Keratinocyte (primary cell): ENCODE measurements at regions not wholly inside any gene's neighbourhood (a gene's known extent, or its start where the extent isn't known, plus 50 kb on each side); places are given as distances from the start of the nearest gene placed in this dataset.

Experiments used
- DNase-seq: peaks from one replicate; pipeline ENCODE4 v3.0.0-alpha.2; 2011; ENCODE audit warnings: low read depth, missing footprints, low spot score
- FAIRE-seq: peaks from 2 replicates; lab custom pipeline; 2011; peaks lifted over from hg19 to GRCh38; lab: Jason Lieb, UNC
- H2AFZ ChIP-seq: 2 replicates; pipeline ENCODE4 v1.6.0; 2012; ENCODE audit warnings: low read length, control low read depth, inconsistent platforms; ENCODE audit not compliant: control insufficient read depth
- H3K27ac ChIP-seq: 2 replicates; pipeline ENCODE4 v1.5.1; 2011; ENCODE audit warnings: low read length; ENCODE audit not compliant: control insufficient read depth, insufficient read depth
- H3K27me3 ChIP-seq: 3 replicates; pipeline ENCODE4 v1.6.0; 2011; ENCODE audit warnings: low read length; ENCODE audit not compliant: control insufficient read depth, insufficient read depth; ENCODE audit errors: extremely low read depth
- H3K36me3 ChIP-seq, 2 experiments: 2 replicates in 1 of 2; 3 replicates in 1 of 2; pipeline ENCODE4 v1.5.1; 2011; ENCODE audit warnings: low read length in 2 of 2, mild to moderate bottlenecking in 1 of 2; ENCODE audit not compliant: control insufficient read depth in 2 of 2, insufficient read depth in 2 of 2; ENCODE audit errors: extremely low read depth in 1 of 2
- H3K4me1 ChIP-seq: 3 replicates; pipeline ENCODE4 v1.5.1; 2011; ENCODE audit warnings: low read length; ENCODE audit not compliant: control insufficient read depth, insufficient read depth; ENCODE audit errors: extremely low read depth
- H3K4me2 ChIP-seq: 3 replicates; pipeline ENCODE4 v1.6.0; 2011; ENCODE audit warnings: low read depth, low read length; ENCODE audit not compliant: control insufficient read depth, insufficient read depth; ENCODE audit errors: extremely low read depth
- H3K4me3 ChIP-seq, 3 experiments: fragments of 200-600 bp in 1 of 3; sonication (generic) in 1 of 3; 2 replicates in 2 of 3; 3 replicates in 1 of 3; pipeline ENCODE4 v1.5.1; 2011 to 2016; ENCODE audit warnings: low read length in 3 of 3, mild to moderate bottlenecking in 3 of 3, control low read depth in 2 of 3, inconsistent platforms in 1 of 3, low read depth in 1 of 3, mixed read lengths in 1 of 3, mixed run types in 1 of 3, moderate library complexity in 1 of 3; ENCODE audit not compliant: control insufficient read depth in 2 of 3, insufficient read depth in 2 of 3; ENCODE audit errors: extremely low read depth in 1 of 3
- H3K79me2 ChIP-seq: 2 replicates; pipeline ENCODE4 v1.6.0; 2012; ENCODE audit warnings: low read length; ENCODE audit not compliant: control insufficient read depth, insufficient read depth
- H3K9ac ChIP-seq: 3 replicates; pipeline ENCODE4 v1.6.0; 2011; ENCODE audit warnings: low read length; ENCODE audit not compliant: control insufficient read depth, insufficient read depth; ENCODE audit errors: extremely low read depth
- H3K9me1 ChIP-seq: 3 replicates; pipeline ENCODE4 v1.6.0; 2011; ENCODE audit warnings: low read length; ENCODE audit not compliant: control insufficient read depth, insufficient read depth; ENCODE audit errors: extremely low read depth
- H3K9me3 ChIP-seq: 2 replicates; pipeline ENCODE4 v1.5.1; 2012; ENCODE audit warnings: low read depth, low read length; ENCODE audit not compliant: control insufficient read depth
- H4K20me1 ChIP-seq: 3 replicates; pipeline ENCODE4 v1.6.0; 2011; ENCODE audit warnings: low read length; ENCODE audit not compliant: control insufficient read depth, insufficient read depth; ENCODE audit errors: extremely low read depth
- EZH2 ChIP-seq: IDR thresholded peaks from one replicate; pipeline ENCODE4 v1.6.1; 2012; ENCODE audit warnings: inconsistent platforms, mild to moderate bottlenecking, low read length, moderate library complexity
- dilution Hi-C: fragments of 300-500 bp; cut with MboI; formaldehyde crosslinking; loops from one replicate; pipeline ENCODE4 v1.7.0; 2020; ENCODE audit warnings: low sequenced_read_pairs; ENCODE audit not compliant: extremely low pct_ligation_motif_present
- TF ChIP-seq, protein P1 (sequence below), 3 experiments: IDR thresholded peaks in 1 of 3; conservative IDR thresholded peaks in 1 of 3; optimal IDR thresholded peaks in 1 of 3; 2 replicates in 2 of 3; 3 replicates in 1 of 3; pipeline versions ENCODE3 to v1.5.1; 2011; ENCODE audit warnings: low read length in 3 of 3, mild to moderate bottlenecking in 3 of 3, moderate library complexity in 2 of 3, control low read depth in 1 of 3, inconsistent platforms in 1 of 3; ENCODE audit not compliant: insufficient read depth in 2 of 3; ENCODE audit errors: extremely low read depth in 1 of 3

GRCh38 chr4:32748498-32748897 is 2028.3 kb downstream of the PCDH7 start:
- Histone ChIP-seq H3K9me1 (no peaks in the 10 kb centered on the region), H3K9me3 (peaks cover 5% of the 10 kb centered on the region), H3K4me1 (no peaks in the 10 kb centered on the region), H3K4me3 (no peak overlapping the region), H3K79me2 (no peaks in the 10 kb centered on the region), H3K4me2 (no peak overlapping the region), H4K20me1 (no peaks in the 10 kb centered on the region), H2AFZ (no peak overlapping the region), H3K9ac (no peak overlapping the region), H3K36me3 (no peaks in the 10 kb centered on the region), H3K27ac (no peak overlapping the region), H3K27me3 (no peaks in the 10 kb centered on the region)
- TF ChIP-seq EZH2 = no peak
- TF ChIP-seq, protein P1, sequence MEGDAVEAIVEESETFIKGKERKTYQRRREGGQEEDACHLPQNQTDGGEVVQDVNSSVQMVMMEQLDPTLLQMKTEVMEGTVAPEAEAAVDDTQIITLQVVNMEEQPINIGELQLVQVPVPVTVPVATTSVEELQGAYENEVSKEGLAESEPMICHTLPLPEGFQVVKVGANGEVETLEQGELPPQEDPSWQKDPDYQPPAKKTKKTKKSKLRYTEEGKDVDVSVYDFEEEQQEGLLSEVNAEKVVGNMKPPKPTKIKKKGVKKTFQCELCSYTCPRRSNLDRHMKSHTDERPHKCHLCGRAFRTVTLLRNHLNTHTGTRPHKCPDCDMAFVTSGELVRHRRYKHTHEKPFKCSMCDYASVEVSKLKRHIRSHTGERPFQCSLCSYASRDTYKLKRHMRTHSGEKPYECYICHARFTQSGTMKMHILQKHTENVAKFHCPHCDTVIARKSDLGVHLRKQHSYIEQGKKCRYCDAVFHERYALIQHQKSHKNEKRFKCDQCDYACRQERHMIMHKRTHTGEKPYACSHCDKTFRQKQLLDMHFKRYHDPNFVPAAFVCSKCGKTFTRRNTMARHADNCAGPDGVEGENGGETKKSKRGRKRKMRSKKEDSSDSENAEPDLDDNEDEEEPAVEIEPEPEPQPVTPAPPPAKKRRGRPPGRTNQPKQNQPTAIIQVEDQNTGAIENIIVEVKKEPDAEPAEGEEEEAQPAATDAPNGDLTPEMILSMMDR (optimal IDR thresholded peaks at IDR 0.05 in 1 of 3, IDR thresholded peaks at IDR 0.05 in 1 of 3, conservative IDR thresholded peaks at IDR 0.05 in 1 of 3; ENCODE audit: extremely low read depth in 1 of 3, insufficient read depth in 2 of 3, low read length in 3 of 3) = no peak
- DNase-seq (no peak), FAIRE-seq (no peak)
- dilution Hi-C loops = no loop called here

DNA sequence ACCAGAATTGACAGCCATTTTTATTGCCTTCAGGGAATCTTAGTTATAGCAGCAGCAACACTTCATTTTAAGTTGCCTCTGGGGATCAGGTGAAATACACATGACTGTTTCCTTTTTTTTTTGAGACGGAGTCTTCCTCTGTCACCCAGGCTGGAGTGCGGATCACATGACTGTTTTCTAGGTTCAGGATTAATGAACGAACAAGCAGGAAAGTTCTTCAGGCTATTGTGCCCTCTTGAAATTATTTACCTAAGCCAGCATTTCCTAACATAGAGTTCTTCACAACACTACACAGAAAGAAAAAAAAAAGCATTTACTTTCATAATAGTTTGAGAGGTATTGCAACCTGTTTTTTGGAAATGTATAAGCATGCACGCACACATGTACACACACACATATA is 2032.8 kb downstream of the PCDH7 start:
- FAIRE-seq = no peak

More for the DNA sequence above, 2032.8 kb downstream of the PCDH7 start:
- Histone ChIP-seq H3K9ac (no peak overlapping the region), H3K27ac (no peak overlapping the region), H4K20me1 (no peaks in the 10 kb centered on the region), H3K9me1 (no peaks in the 10 kb centered on the region), H3K27me3 (no peaks in the 10 kb centered on the region), H2AFZ (no peak overlapping the region), H3K9me3 (peaks cover 5% of the 10 kb centered on the region), H3K4me1 (no peaks in the 10 kb centered on the region), H3K36me3 (no peaks in the 10 kb centered on the region), H3K79me2 (no peaks in the 10 kb centered on the region), H3K4me3 (no peak overlapping the region), H3K4me2 (no peak overlapping the region)
- no peak for TF ChIP-seq EZH2
- TF ChIP-seq, protein P1 (optimal IDR thresholded peaks at IDR 0.05 in 1 of 3, IDR thresholded peaks at IDR 0.05 in 1 of 3, conservative IDR thresholded peaks at IDR 0.05 in 1 of 3; ENCODE audit: extremely low read depth in 1 of 3, insufficient read depth in 2 of 3, low read length in 3 of 3) = no peak
- no peak for DNase-seq
- dilution Hi-C loops = no loop called here
